Liver (tissue), 3 donors: ENCODE measurements at regions not wholly inside any gene's neighbourhood (a gene's known extent, or its start where the extent isn't known, plus 50 kb on each side); places are given as distances from the start of the nearest gene placed in this dataset.

ENCODE experiments used
- JUND ChIP-seq, 2 donors: IDR thresholded peaks; 2 replicates each; pipeline ENCODE4 v1.6.1; 2016; ENCODE audit warnings: antibody characterized with exemption in 2 of 2
- NR2F2 ChIP-seq: IDR thresholded peaks from 2 replicates; pipeline ENCODE4 v1.6.1; 2016; ENCODE audit warnings: antibody characterized with exemption
- RAD21 ChIP-seq, 2 donors: IDR thresholded peaks; 2 replicates each; pipeline ENCODE4 v1.6.1; 2016; ENCODE audit warnings: antibody characterized with exemption in 2 of 2, mild to moderate bottlenecking in 2 of 2
- REST ChIP-seq: IDR thresholded peaks from 2 replicates; pipeline ENCODE4 v1.6.1; 2016; ENCODE audit warnings: antibody characterized with exemption, mild to moderate bottlenecking
- TF ChIP-seq, protein P1 (sequence below): fragments of 150-350 bp; IDR thresholded peaks from 2 replicates; pipeline ENCODE4 v1.5.1; 2017; ENCODE audit warnings: improper control_type of control experiment, low read depth, low read length; ENCODE audit not compliant: missing input control
- donor health status: healthy.
- donor health status: healthy.

DNA sequence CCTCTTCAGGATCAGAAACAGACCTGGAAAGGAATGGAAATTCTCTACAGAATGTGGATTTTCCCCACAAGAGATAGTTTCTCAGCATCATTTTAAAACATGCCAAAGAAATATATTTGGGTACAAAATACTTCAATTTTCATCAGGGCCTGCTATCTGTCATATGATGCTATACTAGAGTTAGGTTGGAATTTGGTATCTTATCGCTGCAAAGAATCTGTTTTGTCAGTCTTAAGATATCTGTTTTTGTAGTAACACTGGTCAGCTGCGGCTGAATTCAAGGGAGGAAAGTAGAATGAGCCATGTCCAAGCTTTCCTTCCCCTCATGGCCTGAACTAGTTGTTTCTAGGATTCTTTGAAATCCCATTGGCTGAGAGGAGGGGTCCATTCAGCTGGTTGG is 806.4 kb downstream of the KCNA4 start:
- no peak for TF ChIP-seq NR2F2
- no peak for TF ChIP-seq RAD21 (IDR thresholded peaks at IDR 0.05)
- TF ChIP-seq, protein P1, sequence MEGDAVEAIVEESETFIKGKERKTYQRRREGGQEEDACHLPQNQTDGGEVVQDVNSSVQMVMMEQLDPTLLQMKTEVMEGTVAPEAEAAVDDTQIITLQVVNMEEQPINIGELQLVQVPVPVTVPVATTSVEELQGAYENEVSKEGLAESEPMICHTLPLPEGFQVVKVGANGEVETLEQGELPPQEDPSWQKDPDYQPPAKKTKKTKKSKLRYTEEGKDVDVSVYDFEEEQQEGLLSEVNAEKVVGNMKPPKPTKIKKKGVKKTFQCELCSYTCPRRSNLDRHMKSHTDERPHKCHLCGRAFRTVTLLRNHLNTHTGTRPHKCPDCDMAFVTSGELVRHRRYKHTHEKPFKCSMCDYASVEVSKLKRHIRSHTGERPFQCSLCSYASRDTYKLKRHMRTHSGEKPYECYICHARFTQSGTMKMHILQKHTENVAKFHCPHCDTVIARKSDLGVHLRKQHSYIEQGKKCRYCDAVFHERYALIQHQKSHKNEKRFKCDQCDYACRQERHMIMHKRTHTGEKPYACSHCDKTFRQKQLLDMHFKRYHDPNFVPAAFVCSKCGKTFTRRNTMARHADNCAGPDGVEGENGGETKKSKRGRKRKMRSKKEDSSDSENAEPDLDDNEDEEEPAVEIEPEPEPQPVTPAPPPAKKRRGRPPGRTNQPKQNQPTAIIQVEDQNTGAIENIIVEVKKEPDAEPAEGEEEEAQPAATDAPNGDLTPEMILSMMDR: no peak
- TF ChIP-seq JUND (IDR thresholded peaks at IDR 0.05): no peak
- TF ChIP-seq REST: no peak
